HG03064 (cell line): ENCODE measurements at regions not wholly inside any gene's neighbourhood (a gene's known extent, or its start where the extent isn't known, plus 50 kb on each side); places are given as distances from the start of the nearest gene placed in this dataset.
"Not testable (repeated sequence)": the region's sequence is repeated elsewhere in the genome, so short reads cannot be mapped to it uniquely, and the experiment has no call there.

Experiments used
- ATAC-seq: cut with Tn5 transposase; IDR thresholded peaks from one replicate; pipeline ENCODE4 v1.9.1; 2021; ENCODE audit warnings: low read depth; ENCODE audit not compliant: unreplicated experiment

DNA sequence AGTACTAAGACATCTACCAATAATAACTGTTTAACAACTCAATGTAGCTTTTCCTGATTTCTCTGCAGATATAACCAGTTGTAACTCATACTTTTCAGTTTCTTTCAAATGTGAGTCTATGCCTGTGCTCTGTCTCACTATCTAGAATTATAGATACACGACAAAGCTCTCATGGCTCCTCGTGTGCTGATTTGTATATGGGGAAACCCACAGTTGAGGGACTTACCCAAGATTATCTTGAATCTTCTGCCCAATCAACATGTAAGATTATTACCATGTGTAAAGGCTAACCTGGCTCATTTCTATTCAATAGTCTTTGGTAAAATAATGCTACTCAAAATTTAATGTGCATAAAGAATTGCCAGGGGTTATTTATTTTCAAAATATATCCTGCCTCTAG, 554.4 kb downstream of the FBXO15 start:
- no peak for ATAC-seq

DNA sequence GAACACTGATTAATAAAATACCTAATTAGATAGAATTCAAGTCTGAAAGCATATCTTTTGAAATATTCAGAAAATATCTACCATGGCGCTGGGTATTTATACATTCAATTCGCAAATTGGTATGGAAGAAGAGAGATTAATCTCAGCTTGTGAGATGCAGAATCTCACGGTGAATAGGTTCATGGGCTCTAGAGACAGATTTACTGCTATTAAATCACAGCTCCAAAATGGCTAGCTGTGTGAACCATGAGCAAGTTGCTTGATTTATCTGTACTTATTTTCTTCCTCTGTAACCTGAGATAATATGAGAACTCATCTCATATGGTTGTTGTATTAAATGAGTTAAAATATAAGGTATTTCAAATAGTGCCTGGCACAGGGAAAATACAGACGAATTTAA, 556.7 kb downstream of the FBXO15 start:
- no peak for ATAC-seq

DNA sequence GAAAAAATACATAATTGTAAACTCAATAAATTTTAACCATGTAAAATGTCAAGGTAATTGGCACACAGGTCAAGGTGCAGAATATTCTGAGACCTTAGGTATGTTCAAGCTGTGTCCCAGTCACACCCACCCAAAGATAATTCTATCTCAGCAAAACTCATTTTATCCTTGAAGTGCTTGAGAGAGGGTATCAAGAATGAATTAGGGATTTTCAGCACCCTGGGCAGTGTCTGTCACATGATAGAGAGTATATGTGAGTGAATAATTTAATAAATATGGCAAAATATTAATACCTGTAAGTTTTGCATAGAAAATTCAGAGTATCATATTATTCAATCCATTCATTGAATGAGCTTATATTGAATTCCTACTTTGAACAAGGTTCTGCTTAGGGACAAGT, 567.9 kb downstream of the FBXO15 start:
- ATAC-seq, result no peak

DNA sequence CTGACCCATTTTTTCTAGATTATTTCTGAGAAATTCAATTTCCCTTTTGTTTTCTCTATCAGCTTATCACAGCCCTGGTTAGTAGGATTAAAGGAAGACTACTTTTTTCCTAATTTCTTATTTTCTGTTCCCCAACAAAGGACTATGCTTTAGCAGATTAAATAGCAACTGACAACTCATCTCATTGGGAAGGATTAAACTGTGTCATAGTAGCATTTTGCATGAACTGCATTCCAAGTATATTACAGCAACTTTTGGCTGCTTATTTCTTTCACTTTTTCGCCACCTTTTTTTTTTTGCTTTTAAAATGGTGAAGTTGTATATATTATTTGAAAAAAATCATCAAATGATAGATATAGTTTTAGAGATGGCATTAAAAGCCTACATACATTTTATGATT, 570.3 kb downstream of the FBXO15 start:
- no peak for ATAC-seq

DNA sequence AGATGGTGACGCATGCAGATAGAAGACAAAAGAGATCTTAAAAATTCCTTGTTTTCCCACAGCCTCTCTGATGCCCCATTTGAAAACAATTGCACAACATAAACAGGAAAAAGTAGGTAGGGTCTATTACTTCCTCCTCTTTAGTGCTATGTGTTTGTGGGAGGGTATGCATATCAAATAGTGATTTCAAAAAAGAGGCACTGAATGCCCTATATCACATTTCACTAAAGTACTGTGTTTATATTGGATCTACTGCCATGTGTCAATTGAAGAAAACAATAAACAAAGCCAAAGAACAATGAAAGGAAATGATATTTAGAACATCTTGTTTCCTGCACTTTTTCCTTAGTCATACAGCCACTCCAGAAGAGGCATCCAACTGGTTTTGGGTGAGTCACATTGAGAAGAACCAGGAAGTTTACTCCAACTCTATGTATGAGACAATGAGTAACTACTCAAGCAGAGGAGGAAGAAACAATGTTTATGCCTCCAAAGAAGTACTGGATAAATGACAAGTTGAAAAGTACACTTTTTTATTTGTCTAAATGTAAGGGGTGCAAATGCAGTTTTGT, 583.6 kb downstream of the FBXO15 start:
- no peak for ATAC-seq

DNA sequence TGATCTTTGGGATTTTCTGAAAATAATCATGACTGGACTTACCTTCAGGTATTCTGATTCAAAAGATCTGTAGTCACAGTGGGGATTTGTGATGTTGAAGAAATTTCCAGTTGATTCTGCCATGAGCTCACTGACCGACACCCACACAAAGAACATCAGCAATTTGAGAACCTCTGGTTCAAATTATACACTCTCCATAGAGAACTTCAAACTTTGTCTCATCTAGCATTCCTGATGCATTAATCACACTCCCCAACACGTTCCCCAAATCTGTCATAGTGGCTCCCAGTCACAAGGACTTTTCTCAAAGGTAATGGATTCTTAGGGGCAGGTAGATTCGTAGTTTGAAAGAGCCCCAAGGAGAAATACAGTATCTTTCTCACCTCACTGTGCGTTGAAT, 584.3 kb downstream of the FBXO15 start:
- no peak for ATAC-seq

DNA sequence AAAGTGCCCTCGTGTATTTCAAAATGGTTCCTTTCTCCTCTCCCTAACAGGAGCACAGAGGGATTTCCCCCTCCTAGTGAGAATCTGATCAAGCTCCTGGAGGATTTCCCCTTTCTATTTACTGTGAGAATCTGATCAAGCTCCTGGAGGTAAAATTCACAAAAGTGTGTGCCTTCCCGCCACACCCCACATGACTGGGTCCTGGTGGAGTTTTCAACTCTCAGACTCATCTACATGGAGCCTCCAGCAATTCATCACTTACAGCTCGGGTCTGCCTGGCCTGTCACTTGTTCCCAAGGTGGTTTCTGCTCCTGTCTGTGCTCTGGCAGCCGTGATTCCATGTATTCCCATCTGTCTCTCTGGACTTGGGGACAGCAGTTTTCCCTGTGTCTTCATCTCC, 590.7 kb downstream of the FBXO15 start:
- ATAC-seq, result no peak

DNA sequence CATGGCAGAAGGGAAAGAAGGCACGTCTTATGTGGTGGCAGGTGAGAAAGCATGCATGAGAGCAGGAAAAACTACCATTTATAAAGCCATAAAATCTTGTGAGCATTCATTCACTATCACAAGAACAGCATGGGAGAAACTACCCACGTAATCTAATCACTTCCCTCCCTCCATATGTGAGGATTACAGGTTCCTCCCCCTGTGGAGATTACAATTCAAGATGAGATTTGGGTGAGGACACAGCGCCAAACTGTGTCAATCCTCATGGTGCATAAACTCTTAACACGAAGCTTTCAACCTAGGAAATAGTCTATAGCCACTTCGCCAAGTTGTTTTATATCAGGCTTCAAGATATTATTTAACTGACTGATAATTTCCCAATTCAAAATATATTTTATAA, 595.5 kb downstream of the FBXO15 start:
- no peak for ATAC-seq

DNA sequence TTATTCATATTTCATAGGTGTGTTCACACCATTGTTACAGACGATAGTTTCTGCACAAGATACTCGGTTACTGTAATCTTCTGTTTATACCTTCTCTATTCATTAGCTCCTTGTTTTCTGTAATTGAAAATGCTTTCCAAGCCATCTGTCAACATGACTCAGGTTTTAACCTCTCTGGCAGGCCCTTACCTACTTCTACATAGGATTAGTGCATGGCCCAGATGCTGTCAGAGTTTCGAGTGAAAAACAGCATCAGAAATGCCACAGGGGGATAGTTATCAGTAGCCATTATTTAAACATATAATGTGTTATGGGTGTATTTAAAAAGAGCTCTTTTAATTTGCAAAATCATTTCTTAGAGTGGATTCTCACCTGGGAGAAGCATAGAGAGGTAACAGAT, 596.4 kb downstream of the FBXO15 start:
- no peak for ATAC-seq

DNA sequence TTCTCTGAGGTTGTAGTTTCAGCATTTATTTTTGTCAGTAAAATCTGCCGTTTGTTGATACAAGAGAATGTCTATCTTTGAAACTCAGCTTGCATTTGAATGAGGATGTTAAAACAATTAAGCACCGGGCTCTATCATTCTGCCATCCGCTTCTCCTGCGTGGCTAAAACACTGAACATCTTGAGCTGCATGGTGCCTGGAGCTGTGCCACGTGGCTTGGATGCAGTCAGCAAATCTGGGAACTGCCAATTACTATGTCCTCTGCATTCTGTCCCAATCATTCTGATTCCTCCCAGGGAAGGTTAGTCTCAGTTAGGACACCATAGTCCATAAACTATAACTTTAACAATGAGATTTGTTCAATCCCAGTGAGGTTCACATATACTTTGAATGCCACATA, 598.4 kb downstream of the FBXO15 start:
- no peak for ATAC-seq

DNA sequence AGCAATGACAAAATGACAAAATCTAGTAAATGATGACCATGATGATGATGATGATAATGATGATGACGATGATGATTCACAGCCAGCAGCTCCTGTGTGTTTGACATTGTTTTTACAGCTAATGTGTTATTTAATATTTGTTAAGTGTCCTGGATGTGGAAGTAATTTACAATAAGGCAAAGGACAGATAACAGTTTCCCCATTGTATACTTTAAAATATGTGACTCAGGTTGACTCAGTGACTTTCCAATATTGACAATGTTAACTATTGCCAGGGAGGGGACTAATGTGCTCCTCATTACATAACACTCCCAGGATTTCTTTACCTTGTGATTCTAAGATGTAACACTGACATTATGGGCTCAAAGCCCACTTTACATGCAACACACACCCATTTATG, 602.2 kb downstream of the FBXO15 start:
- no peak for ATAC-seq

DNA sequence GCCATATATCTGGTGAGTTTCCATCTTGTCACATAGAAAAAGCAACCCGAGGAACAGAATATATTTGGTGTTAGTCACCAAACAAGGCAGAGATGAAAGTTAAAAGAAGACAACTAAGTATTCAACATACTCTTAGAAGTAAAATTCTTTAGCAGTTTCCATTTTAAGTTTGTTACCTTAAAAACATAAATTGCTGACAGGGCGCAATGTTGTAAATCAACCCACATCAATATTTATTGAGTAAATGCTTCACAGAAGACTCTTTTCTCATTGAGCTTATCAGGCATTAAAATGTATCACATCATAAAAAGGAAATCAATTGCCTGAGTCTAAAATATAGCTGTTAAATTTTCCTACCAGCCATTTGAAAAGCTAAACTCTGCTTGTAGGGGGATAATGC, 603.0 kb downstream of the FBXO15 start:
- ATAC-seq, result no peak

DNA sequence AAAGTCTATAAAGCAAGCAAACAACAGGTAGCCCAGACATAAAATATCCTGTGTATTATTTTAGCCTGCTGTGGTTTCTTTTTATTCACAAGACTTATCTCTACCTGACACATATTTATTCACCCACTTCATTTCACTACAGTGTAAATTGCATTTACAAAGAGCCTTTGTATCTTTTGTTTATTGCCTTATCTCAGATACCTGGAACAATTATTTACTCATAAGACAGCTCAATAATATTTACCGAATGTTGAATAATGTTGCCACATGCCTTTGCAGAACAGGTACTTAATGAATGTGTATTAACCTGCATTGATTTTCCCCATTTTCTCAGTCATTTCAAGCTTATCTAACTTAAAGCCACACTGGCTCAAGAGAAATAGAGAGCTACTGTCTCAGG, 603.6 kb downstream of the FBXO15 start:
- ATAC-seq, result no peak

DNA sequence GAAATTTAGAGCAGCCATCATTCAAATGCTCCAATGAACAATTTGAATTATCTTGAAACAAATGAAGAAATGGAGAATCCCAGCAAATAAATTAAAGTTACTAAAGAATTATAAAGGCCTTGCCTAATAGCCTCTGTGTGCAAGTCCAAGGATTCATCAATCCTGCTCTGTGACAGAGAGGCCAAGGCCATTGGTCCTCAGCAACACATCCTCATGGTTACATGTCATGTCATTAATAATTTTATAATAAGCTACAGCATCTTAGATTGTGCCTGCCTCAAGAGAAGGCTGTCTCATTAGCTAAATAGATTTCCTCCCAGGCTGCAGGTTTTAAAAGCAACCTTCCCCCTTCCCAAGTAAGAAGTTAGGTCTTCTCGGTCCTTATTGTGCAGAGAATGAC, 611.6 kb downstream of the FBXO15 start:
- ATAC-seq, result no peak

DNA sequence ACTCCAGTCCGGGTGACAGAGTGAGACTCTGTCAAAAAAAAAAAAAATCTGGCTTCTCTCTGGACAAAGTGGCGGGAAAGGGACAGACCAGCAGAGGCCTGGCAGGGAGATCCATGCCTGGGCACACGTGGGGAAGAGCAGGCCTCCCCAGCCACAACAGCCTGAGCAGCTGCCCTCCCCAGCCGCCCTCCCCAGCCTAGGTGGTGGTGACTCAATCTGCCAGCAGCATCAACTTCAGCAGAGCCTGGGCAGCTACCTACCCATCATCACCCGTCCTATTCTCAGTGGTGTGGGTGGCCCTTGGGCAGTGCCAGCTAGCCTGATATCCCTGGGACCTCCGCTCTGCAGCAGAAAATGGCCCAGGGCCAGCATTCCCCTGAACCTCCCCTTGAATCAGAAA, 612.4 kb downstream of the FBXO15 start:
- ATAC-seq, result no peak

DNA sequence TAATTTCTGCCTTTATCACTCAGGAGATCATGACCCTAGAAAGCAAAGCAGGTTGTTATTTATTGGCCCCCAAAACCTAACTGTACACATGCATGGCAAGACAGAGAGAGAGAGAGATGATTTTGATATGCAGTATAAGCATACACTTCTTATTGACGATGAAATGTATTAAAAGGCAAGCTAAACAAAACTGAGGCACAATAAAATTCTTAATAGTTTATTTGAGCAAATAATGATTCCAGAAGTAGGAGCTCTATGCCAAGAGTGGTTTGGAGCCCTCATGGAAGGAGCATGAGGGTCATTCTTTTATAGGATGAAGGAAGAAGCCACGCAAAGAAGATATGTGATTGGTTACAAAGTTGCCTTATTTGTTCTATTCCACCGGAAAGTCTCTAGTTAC, 616.0 kb downstream of the FBXO15 start:
- ATAC-seq, result no peak

DNA sequence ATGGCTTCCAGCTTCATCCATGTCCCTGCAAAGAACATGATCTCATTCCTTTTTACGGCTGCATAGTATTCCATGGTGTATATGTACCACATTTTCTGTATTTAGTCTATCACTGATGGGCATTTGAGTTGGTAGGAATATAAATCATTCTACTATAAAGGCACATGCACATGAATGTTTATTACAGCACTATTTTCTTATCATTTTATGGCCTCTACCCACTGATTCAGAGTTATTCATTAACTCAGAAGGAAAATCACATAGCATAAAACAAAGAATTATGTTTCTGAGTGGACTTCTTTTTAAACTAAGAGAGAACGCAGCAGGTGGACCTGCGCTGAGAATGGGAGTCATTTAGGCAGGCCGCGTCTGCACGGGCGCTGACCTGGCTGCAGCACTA, 619.6 kb downstream of the FBXO15 start:
- ATAC-seq, result no peak

DNA sequence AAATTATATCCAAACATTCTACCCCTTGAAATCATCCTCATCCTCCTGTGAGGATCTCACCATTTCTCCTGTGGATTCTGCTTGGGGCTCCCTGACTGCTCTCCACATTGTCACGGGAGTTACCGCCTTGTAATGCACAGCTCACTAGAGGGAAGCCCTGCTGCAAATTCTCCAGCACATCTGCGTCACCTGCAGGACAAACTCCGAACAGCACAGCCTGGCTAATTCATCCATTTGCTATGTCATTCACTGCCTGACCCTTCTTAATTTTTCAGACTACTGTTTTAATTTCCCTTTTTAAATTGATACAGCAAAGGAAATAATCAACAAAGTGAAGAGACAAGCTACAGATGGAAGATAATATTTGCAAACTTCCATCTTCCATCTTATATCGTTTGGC, 627.4 kb downstream of the FBXO15 start:
- no peak for ATAC-seq

DNA sequence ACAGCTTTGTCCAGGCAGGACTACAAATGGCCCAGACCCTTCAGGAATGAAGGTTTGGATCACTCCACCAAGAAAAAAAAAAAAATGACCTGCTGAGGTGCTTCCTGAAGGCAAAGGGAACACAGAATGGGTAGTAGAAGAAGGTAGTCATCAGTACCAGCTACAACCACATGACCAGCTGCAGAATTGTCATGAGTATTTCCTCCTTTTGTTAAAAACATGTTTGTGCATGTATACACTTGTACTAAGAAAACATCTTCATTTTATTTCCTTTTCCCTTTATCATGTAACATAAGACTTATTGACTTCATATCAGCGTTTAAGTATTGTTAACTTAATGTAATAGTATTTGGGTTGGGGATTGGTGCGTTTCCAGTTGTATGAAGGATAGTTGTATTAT, 631.6 kb downstream of the FBXO15 start:
- not testable (repeated sequence) for ATAC-seq

DNA sequence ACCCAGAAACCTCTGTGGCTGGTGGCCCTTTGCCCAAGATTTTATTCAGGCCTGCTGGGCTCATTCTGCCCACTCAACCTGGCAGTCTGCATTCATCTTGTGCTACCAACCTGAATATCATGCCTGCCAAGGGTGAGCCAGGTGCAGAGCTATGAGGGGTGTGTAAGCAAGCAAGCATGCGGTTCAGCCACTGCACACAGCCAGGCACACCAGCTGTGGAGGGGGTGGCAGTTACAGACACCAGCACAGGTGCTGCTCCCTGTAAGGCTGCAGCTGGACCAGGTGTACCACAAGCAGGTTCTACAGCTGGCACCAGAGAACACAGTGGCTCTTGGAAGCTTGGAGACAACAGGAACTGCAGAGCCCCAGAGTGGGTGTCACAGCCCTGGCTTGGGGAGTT, 633.2 kb downstream of the FBXO15 start:
- no peak for ATAC-seq

DNA sequence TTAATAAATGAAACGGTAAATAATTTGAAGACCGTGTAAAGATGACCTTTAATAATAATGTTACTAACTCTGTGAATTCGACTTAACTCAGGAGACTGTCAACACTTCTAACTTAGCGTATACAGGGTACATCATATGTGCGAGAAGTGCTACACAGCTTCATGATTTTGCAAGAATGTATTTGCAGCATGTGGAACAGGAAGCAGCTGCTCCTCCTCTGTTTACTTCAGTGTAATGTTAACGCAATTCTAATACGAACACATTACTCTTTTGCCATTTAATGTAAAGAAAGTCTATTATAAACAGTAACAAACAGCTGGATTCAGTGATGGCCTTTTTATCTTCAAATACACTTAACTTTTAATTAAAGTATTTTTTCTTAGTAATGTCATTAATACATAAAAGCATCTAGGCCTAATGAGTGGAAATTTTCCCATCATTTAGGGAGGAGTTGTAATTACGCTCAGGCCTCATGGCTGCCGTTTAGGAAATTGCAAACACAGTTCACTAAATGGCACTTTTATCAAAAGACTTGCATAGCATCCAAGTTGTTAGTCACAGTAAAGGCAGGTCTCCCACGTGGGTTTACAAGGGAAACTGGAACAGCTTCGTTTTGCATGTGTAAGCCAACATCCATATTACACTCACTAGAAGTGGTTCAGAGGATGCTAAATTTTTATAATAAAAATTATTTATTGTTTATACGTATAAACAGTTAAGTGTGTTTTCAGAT, 635.7 kb downstream of the FBXO15 start:
- ATAC-seq, result no peak

DNA sequence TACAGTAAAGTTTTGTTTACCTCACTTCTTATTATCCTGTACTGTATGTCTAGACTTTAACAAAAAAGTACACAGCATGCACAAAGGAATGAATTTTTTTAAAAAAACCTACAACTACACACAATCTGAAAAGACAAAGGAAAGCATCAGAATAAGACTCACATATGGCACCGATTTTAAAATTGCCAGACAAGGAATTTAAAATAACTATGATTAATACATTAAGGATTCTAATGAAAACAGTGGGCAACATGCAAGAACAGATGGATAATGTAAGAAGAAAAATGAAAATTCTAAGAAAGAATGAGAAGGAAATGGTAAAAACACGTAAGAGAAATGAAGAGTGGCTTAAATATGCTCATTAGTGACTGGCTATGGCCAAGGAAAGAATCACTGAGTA, 638.2 kb downstream of the FBXO15 start:
- ATAC-seq, result no peak

DNA sequence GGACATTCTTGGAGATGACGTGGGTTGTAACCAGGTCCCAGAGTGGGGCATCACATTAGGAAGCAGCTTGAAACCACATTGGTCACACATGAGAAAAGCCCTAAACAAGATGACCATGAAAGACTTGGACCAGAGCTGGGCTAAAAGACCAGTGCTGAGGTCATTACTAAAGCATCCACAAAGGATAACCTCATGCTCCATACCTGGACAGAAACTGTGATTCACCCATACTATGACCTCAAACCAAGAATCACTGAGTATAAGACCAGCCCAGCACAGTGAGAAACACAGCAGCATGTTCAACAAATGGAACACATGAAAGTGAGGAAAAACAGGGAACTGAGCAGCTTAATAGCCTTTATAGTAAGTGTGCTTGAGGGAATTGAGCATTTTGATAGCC, 635.5 kb upstream of the NETO1 start:
- ATAC-seq, result no peak
